ENCODE measurements at regions not wholly inside any gene's neighbourhood (a gene's known extent, or its start where the extent isn't known, plus 50 kb on each side); places are given as distances from the start of the nearest gene placed in this dataset.

DNA sequence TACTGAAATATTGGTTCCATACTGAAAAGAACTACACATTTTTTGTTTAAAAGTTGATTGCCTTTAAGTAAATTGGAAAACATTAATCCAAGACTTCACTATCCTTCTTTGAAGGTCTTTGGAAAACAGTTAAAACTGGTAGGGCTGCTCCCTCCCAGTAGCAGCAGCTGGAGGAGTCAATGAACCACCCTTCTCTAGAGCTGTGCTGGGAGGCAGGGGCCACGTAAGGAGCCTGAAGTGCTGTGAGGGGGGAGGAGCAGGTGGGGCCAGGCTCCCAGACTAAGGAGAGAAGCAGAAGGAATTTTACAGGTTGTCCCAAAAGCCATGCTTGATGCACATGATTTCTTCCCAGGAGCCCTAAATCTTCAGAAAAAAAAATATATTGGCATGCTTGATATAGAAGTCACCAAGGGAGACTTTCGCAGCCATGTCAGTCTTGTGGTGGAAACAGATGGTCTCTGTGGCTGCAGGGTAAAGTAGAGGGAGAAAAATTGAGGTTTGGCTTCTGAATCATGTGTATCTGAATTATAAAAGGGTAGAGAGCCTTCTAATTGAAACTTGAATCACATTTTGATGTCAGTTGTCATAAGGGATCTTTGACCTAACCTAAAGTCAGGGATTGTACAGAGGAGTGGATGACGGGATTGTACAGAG lies 673.2 kb upstream of the FRG1 start:
- Histone ChIP-seq H3K27me3 (no peaks in the 10 kb centered on the region), H3K9me3 (no peaks in the 10 kb centered on the region), H3K36me3 (no peaks in the 10 kb centered on the region), H3K4me1 (ENCODE audit: control insufficient read depth in 1 of 2, insufficient read depth in 1 of 2, low read depth in 1 of 2, low read length in 1 of 2) (no peaks in the 10 kb centered on the region), H3K4me3 (ENCODE audit: low read depth in 1 of 2, low read length in 1 of 2) (no peak overlapping the region), H3K27ac (no peak overlapping the region)
- TF ChIP-seq, protein P1, sequence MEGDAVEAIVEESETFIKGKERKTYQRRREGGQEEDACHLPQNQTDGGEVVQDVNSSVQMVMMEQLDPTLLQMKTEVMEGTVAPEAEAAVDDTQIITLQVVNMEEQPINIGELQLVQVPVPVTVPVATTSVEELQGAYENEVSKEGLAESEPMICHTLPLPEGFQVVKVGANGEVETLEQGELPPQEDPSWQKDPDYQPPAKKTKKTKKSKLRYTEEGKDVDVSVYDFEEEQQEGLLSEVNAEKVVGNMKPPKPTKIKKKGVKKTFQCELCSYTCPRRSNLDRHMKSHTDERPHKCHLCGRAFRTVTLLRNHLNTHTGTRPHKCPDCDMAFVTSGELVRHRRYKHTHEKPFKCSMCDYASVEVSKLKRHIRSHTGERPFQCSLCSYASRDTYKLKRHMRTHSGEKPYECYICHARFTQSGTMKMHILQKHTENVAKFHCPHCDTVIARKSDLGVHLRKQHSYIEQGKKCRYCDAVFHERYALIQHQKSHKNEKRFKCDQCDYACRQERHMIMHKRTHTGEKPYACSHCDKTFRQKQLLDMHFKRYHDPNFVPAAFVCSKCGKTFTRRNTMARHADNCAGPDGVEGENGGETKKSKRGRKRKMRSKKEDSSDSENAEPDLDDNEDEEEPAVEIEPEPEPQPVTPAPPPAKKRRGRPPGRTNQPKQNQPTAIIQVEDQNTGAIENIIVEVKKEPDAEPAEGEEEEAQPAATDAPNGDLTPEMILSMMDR (IDR thresholded peaks at IDR 0.05): no peak

DNA sequence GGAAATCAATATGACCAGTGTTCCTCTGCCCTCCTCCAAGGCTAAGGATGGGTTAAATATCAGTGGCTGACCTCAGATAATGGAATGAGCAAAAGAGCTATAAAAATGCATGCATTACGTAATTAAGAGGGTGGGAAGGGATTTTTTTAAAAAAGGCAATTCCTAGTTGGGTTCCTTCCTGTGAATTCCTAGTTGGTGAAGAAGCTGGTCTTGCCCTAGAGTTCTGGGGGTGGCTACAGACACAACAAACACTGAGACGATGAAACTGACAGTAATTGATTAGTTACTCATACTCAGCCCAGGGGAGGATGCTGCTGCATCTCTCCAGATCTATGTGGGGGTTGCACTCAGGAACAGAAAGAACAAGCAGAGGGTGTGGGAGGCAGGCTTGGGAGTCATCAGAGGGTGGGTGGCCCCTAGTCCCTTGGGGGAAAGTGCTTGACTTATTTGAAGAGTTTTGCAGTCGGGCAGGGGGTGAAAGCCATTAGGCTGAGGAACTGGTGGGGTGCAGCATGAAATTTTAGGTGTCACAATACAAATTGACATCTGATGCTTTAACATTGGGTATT lies 662.0 kb upstream of the FRG1 start:
- Histone ChIP-seq H3K9me3 (no peaks in the 10 kb centered on the region), H3K4me1 (ENCODE audit: control insufficient read depth in 1 of 2, insufficient read depth in 1 of 2, low read depth in 1 of 2, low read length in 1 of 2) (no peaks in the 10 kb centered on the region), H3K27ac (no peak overlapping the region), H3K36me3 (no peaks in the 10 kb centered on the region), H3K4me3 (ENCODE audit: low read depth in 1 of 2, low read length in 1 of 2) (no peak overlapping the region), H3K27me3 (no peaks in the 10 kb centered on the region)
- TF ChIP-seq, protein P1 (IDR thresholded peaks at IDR 0.05): no peak

DNA sequence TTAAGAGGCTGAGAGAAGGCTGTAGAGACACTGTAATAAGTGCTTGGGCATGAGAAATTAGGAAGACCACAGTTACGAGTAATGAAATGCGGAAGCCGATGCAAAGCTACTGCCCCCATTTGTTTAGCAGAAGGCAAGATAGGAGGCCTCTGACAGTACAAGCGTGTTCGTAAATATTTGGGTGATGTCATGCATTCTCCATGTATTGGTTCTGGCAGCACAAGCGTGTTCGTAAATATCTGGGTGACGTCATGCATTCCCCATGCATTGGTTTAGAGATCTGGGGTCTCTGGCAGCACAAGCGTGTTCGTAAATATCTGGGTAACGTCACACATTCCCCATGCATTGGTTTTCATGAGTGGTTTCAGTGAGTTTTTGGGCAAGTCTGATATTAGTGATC lies 661.5 kb upstream of the FRG1 start:
- TF ChIP-seq, protein P1 (IDR thresholded peaks at IDR 0.05): no peak
- no peaks in the 10 kb centered on the region for H3K27me3 ChIP-seq
- H3K4me3 ChIP-seq (ENCODE audit: low read depth in 1 of 2, low read length in 1 of 2): no peak overlapping the region
- no peaks in the 10 kb centered on the region for H3K4me1 ChIP-seq (ENCODE audit: control insufficient read depth in 1 of 2, insufficient read depth in 1 of 2, low read depth in 1 of 2, low read length in 1 of 2)
- no peaks in the 10 kb centered on the region for H3K9me3 ChIP-seq
- no peaks in the 10 kb centered on the region for H3K36me3 ChIP-seq
- H3K27ac ChIP-seq: no peak overlapping the region

DNA sequence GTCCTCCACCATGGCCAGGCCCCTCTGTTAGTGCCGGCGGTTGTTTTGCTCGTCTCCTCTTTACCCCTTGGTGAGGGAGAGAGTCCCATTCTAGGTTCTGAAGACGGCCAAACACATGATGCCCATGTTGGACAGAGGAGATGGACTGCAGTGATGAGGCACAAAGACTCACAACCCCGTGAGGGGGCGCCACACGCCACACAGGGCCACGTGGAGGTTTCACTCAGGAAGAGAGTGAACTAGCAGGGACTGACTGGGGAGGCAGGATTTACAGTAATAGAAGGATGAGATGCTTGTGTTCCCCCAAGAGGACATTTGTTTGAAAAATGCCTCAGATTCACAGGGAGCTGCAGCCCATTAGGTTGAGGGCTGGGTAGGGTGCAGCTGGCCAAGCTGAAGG lies 655.3 kb upstream of the FRG1 start:
- no peaks in the 10 kb centered on the region for H3K4me1 ChIP-seq (ENCODE audit: control insufficient read depth in 1 of 2, insufficient read depth in 1 of 2, low read depth in 1 of 2, low read length in 1 of 2)
- TF ChIP-seq, protein P1 (IDR thresholded peaks at IDR 0.05): no peak
- H3K4me3 ChIP-seq (ENCODE audit: low read depth in 1 of 2, low read length in 1 of 2): no peak overlapping the region
- no peaks in the 10 kb centered on the region for H3K9me3 ChIP-seq
- H3K36me3 ChIP-seq: no peaks in the 10 kb centered on the region
- H3K27ac ChIP-seq: no peak overlapping the region
- H3K27me3 ChIP-seq: no peaks in the 10 kb centered on the region

DNA sequence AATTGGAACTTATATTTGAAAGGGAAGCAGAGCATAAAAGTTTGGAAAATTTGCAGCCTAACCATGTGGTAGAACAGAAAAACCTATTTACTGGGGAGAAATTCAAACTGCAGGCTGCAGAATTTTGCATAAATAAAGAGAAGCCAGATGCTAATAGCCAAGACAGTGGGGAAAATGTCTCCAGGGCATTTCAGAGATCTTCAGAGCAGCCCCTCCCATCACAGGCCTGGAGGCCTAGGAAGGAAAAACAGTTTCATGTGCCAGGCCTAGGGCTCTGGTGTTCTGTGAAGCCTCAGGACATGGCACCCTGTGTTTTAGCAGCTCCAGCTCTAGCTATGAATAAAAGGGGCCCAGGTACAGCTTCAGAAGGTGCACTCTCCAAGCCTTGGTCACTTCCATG lies 648.7 kb upstream of the FRG1 start:
- H3K4me1 ChIP-seq (ENCODE audit: control insufficient read depth in 1 of 2, insufficient read depth in 1 of 2, low read depth in 1 of 2, low read length in 1 of 2): no peaks in the 10 kb centered on the region
- no peaks in the 10 kb centered on the region for H3K9me3 ChIP-seq
- no peak overlapping the region for H3K4me3 ChIP-seq (ENCODE audit: low read depth in 1 of 2, low read length in 1 of 2)
- H3K27ac ChIP-seq: no peak overlapping the region
- no peaks in the 10 kb centered on the region for H3K36me3 ChIP-seq
- no peaks in the 10 kb centered on the region for H3K27me3 ChIP-seq
- TF ChIP-seq, protein P1 (IDR thresholded peaks at IDR 0.05): no peak

Data from neutrophil (primary cell).